ENCODE measurements at regions not wholly inside any gene's neighbourhood (a gene's known extent, or its start where the extent isn't known, plus 50 kb on each side); places are given as distances from the start of the nearest gene placed in this dataset.
"Not testable (repeated sequence)": the region's sequence is repeated elsewhere in the genome, so short reads cannot be mapped to it uniquely, and the experiment has no call there.

DNA sequence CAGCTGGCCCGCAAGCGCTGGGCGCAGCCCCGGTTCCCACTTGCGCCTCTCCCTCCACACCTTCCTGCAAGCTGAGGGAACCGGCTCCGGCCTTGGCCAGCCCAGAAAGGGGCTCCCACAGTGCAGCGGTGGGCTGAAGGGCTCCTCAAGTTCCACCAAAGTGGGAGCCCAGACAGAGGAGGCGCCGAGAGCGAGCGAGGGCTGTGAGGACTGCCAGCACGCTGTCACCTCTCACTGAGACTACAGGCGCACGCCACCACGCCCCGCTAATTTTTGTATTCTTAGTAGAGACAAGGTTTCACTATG is 103.3 kb upstream of the KMT2C start:
- DNase-seq, result not testable (repeated sequence)

DNA sequence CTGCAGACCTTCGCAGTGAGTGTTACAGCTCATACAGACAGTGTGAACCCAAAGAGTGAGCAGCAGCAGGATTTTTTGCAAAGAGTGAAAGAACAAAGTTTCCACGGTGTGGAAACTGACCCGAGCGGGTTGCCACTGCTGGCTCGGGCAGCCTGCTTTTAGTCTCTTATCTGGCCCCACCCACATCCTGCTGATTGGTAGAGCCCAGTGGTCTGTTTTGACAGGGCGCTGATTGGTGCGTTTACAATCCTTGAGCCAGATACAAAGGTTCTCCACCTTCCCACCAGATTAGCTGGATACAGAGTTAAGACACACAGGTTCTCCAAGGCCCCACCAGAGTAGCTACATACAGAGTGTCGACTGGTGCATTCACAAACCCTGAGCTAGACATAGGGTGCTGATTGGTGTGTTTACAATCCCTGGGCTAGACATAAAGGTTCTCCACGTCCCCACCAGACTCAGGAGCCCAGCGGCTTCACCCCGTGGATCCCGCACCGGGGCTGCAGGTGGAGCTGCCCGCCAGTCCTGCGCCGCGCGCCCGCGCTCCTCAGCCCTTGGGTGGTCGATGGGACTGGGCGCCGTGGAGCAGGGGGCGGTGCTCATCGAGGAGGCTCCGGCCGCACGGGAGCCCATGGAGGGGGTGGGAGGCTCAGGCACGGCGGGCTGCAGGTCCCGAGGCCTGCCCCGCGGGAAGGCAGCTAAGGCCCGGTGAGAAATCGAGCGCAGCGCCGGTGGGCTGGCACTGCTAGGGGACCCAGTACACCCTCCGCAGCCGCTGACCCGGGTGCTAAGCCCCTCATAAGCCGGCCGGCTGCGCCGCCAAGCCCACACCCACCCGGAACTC is 102.8 kb upstream of the KMT2C start:
- DNase-seq, result not testable (repeated sequence)

DNA sequence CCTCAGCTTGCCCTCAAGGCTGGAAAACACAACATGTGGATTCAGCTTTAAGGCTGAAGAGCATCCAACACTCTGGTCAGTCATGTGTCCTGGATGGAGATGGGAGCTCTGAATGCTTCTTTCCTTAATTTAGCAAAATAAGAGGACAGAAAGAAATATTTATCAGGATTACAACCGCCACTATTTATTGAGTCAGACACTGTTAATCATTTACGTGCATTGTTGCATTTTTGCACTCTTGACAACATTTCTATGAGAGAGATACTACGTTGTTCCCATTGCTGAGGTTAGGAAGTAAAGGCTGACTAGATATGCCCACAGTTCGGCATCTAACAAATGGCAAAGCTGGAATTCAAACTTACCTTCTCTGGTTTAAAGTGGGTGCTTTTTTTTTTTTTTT is 101.8 kb upstream of the KMT2C start:
- DNase-seq, result no peak

DNA sequence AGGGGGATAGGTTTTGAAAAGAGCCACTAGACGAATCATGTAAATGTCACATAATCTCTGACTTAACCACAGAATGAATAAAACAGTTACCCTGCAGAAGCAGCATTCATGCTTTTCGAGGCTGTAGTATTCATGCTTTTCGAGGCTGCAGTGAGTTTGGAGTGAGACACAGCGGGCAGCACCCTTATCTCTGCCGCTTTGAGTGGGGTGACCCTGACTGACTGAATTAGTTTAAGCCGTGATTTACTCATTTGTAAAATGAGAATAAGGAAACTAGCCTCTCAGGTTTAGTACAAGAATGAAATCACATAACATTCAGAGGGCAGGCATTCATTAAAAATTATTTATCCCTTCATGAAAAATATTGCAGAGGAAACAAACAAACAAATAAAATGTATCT is 92.8 kb upstream of the KMT2C start:
- no peak for DNase-seq

DNA sequence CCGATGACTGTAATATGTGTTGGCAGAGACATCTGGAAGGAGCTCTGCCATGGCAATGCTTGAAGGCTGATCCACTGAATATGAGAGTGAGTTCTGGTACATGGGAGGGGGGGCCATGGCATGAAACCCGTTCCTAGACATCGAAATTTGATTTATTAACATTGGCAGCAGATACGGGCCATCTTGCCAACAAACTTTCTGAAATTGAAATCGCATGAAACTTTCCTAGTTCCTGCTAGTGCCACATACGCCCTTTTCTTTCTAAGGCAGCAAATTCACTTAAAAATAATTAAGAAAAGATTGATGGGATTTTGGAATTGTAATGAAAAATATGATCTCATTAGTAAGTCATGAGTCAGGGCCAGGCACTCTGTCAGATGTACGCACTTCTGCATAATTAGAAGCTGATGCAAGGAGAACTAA is 91.8 kb upstream of the KMT2C start:
- DNase-seq, result no peak

DNA sequence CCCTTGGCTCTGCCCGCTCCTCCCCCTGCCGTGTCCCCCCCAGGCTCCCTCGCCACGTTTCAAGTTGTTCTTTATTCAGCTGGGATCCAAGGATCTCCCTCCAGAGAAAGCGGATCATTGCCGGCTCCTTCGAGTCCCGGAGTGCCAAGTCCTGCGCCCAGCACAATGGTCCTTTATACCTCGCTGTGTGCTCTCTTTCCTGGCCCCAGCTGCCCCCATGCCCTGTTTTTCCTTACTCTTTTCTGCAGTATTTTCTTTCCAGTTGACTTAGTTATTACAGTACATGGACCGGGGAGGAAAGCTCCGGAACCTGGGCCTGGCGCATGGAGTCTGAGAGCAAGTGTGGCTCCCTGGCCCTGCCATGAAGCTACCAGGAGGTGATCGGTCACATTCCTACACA is 88.1 kb upstream of the KMT2C start:
- no peak for DNase-seq

DNA sequence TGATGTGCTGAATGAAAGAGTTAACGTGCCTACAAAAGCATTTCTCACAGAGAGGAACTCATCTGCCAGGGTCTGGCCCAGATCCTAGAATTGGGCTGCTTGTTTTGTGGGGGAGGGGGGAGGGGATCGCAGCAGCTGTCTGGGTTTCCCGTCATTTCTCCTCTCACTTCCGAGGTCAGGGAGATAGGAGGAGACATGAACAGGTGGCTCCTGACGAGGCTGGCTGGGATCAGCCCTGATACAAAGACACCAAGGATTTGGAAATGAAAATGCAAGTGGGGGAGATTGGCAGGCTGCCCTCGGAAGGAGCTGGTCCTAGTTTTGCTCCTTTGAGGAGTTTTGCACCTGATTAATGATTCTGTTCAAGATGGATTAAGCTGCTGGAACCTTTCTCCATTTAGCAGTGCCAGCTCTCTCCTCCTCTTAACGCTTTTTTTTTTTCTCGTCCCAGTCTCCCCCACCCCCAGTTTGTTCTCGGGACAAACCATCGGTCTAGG is 86.8 kb upstream of the KMT2C start:
- DNase-seq, result no peak

DNA sequence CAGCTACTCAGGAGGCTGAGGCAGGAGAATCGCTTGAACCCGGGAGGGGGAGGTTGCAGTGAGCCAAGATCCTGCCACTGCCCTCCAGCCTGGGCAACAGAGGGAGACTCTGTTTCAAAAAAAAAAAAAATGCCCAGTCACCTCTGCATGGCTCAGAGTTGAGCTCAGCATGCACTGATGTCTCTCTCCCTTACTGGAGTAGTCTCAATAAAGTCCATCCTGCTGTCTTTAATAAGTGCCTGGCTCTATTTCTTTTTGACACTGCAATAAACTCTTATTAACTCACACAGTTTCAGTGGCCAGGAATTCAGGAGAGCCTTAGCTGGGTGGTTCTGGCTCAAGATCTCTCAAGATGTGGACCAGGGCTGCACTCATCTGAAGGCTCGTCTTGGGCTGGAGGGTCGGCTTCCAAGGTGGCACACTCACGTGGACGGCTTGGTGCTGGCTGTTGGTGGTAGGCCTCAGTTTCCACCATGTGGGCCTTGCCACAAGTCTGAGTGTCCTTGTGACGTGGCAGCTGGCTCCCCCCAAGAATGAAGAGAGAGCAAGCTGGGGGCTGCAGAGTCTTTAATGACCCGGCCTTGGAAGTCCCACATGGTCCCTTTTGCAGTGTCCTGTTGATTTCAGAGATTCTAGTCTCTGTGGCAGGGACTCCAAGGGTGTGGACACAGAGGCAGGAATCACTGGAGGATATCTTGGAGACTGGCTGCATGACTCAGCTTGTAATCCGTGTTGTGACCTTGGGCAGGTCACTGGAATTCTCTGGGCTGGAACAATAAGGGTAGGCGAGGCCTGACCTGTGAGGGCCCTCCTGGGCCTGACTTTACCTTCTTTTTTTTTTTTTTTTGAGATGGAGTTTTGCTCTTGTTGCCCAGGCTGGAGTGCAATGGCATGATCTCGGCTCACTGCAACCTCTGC is 85.9 kb upstream of the KMT2C start:
- DNase-seq, result no peak

DNA sequence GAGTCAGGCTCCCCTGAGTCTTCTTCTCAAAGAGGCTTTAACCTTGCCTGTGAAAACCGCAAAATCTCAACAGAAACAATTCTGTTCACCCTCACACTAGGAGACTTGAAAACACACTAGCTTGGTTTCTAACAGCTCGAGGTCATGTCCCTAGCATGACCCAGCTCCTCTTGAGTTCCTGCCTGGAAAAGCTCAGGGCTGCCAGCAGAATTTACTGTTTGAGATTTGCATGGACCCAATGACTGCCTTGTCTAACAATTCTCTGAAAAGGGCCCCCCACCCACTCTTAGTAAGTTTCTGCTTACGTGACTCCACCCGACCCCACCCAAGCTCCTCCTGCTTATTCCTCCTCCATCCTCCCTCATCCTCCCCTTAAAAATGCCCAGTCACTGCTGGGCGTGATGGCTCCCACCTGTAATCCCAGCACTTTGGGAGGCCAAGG is 85.1 kb upstream of the KMT2C start:
- no peak for DNase-seq

DNA sequence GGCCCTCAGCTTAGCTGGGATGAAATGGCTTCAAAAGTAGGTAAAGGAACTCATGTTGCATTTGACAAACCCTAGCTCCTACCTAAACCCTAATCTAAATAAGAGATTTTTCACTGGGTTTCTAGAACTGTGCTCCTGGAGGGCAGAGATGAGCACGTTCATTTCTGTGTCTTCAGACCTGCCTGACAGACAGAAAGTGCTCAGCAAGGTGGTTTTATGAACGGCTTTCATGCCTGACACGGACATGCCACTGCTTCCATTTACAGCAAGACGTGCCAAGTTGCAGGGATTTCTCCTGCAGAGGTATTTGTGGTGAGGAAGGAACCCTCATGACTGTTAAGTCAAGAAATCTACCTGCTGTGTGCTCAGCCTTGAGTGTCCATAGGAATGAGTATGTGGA is 83.5 kb upstream of the KMT2C start:
- no peak for DNase-seq

DNA sequence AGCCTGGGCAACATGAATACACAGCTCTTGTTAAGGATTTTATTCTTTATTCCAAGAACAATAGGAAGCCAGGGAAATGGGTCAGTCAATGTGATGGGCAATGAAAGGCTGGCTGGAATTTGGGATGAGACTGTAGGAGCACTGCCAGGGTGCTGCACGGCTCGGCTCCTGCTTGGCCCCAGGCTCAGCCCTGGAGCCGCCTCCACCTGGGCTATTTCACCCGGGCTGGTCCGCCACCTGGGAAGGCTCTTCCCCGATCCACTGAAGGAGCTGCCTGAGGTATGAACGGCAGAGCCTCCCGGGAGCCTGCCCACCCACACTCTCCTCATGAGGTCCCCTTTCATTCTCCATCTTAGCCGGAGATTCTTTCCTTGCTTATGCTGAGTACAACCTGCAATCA is 80.4 kb upstream of the KMT2C start:
- DNase-seq, result no peak

DNA sequence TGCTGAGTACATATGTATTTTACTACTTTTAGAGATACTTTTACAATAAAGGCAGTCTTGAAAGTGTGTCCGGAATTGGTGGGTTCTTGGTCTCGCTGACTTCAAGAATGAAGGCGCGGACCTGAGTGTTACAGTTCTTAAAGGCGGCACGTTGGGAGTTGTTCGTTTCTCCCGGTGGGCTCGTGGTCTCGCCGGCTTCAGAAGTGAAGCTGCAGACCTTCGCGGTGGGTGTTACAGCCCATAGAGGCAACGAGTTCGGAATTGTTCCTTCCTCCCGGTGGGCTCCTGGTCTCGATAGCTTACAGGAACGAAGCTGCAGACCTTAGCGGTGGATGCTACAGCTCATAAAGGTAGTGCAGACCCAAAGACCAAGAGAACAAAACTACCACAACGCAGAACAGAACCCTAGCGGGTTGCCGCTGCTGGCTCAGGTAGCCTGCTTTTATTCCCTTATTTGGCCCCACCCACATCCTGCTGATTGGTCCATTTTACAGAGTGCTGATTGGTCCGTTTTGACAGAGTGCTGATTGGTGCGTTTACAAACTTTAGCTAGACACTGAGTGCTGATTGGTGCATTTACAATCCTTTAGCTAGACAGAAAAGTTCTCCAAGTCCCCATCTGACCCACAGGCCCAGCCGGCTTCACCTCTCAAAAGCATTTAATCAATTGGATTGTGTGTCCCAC is 79.6 kb upstream of the KMT2C start:
- not testable (repeated sequence) for DNase-seq

DNA sequence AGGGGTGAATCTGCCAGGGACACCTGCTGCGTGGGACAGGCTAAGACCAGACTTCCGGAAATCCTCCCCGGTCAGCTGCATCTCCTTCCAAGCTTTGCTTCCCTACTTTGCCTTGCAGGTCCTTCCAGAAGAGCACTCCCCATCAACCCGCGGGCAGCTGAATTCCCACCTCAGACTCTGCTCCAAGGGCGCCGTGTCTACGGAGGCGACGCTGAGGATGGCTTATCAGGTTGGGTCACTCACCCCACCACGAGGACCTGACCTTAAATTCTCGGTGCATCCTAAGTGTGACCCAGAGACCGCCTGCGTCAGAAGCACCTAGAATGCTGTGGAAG is 78.9 kb upstream of the KMT2C start:
- DNase-seq, result no peak

DNA sequence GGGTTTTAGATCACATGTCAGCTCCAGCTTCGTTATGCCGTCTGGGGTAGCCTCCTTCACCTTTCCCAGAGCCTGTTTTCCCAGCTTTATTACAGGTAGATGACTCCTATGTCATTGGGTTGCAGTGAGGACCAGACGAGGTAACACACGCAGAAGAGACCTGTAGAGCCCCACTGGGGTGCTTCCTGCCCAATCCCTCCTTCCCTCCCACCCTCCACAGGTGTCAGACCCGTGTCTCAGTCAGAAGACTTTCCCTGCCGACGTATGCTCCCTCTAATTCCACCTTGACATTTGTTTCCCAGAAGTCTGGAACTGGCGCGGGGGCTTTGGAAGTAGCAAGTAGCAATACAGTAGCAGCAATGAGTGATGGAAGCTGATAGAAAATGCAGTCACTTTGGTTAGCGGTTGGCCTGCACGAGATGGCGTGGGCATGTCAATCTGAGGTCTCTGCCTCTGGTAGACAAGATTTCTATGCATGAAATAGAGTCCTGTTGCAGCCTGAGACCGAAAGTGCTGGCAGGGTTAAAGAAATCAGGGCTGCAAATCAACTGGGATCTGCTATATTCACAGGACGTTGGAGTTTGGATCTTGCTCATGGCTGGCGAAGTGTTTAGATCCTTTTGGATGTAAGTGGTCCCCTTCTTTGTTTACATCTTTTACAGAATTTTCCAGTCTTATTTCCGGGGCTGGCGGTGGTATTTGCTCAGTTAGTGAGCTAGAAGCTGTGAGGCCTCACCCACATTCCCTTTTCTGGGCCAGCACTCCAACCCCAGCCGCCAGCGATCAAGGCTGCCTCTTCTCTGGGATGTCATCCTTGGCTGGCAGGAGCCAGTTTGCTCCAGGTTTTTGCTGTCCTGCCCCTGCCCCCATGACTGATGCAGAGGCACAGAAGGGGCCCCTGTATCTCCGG is 78.3 kb upstream of the KMT2C start:
- no peak for DNase-seq

DNA sequence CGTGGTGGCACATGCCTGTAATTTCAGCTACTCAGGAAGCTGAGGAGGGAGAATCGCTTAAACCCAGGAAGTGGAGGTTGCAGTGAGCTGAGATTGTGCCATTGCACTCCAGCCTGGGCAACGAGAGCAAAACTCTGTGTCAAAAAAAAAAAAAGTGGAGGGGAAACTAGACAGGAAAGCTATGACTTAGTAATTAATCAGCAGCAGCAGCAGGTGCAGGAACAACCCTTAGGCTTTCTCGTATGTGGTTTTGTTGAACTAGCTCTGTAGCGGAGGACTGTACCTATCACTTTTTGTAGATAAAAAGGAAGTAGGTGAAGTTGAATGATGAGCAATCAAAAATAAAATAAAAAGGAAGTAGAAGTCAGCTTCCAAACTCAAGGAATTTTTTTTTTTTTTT is 76.9 kb upstream of the KMT2C start:
- no peak for DNase-seq

DNA sequence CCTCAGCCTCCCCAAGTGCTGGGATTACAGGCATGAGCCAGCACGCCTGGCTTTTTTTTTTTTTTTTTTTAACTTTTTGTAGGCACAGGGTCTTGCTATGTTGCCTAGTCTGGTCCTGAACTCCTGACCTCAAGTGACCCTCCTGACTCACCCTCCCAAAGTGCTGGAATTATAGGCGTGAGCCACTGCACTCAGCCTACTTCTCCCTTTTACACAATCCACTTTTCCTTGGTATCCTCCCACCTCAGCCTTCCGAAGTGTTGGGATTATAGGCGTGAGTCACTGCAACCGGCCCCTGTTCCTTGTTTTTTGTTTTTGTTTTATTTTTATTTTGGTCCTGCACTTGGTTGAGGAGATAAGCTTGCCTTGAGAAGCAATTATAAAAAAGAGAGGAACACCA is 75.9 kb upstream of the KMT2C start:
- DNase-seq, result no peak

DNA sequence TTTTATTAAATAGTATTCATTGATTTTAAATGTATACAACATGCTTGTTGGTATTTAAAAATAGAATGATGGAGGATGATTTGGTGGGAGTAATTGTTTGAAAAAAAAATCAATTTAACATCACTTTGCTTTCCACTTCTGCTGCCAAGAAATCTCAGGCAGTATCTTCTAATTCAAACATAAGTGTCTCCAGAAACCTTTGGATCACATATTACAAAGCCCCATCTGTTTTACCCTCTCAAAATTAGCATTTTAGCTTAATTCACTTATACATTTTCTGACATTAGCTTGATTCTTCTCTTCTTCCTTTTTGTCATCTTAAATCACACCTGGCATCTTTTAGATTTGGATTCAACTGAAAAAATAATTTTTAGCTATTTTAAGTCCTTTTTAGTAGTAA is 72.9 kb upstream of the KMT2C start:
- no peak for DNase-seq

DNA sequence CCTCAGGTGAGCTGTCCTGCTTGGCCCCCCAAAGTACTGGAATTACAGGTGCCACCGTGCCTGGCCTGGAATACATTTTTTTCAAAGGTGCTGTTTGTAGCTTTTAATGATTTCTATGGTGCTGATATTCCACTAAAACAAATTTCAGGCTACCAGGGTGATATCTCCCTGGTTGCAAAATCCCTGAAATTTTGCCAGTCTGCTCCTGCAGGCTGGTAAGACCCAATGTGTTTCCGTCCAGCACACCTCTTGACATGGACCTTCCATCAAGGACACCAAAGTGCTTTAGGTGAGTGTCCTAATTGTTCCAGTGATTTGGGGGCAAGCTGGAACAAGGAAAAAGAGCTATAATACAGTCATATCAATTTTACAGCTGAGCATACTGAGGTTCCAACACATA is 69.8 kb upstream of the KMT2C start:
- DNase-seq, result no peak

DNA sequence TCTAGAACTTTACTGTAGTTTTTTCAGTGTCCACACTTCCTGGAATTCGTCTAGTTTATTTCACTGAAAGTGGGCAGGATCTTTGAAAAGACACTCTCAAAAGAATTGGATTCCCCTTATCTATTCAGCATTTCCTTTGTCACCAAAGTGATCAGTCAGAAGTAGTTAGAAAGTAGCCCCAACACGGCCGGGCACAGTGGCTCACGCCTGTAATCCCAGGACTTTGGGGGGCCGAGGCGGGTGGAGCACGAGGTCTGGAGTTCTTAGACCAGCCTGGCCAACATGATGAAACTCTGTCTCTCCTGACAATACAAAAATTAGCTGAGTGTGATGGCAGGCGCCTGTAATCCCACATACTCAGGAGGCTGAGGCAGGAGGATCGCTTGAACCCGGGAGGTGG is 69.0 kb upstream of the KMT2C start:
- no peak for DNase-seq

DNA sequence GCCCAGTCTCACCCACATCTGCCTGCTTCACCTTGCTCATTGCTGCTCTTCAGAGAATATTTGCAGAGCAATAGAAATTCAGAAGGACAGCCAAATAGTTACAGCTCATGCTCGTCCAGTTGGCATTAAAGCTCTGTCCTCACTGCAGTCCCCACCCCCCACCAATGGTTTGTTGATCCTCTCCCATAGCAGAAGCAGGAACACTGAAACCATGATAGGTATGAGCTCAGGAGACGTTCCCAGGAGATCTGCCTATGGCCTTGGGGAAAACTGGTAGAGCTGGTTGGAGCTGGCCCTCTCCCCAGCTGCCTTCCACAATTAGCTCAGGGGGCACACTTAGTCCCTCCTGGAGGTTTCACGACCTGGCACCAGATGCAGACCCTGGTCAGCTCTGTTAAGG is 68.6 kb upstream of the KMT2C start:
- DNase-seq, result no peak

DNA sequence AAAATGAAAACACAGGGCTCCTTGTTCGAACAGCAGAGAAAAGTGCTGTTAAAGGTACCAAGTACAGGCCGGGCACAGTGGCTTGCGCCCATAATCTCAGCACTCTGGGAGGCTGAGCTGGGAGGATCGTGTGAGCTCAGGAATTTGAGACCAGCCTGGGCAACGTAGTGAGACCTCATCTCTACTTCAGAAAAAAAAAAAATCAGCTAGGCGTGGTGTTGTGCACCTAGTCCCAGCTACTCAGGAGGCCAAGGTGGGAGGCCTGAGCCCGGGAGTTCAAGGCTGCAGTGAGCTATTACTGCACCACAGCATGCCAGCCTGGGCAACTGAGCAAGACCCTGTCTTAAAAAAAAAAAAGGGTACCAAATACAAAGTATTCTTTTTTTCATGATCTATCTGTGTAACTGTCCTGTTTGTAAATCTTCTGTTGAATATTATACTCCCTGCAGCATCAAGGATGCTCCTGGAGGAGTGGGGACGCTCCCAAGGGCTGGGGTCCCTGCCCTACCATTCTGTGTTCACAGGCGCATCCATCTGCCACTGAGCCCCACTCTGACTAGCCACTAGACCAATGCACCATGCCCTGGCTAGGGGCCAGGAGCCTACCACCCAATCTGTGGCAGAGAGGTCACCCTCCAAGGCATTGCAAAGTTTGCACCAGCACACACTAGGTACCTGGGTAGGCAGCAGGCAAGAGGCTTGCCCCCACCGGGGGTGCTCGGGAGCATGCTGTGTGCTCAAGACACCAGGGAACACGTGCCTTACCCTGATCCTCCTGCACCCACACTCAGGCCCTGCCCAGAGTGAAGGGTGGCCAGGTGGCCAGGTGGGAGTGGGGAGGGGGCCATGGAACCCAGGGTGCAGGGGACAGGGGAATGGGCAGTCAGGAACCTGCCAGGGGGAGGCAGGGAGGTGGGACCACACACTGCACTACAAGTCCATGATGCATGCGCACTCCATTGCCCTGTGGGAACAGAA is 67.3 kb upstream of the KMT2C start:
- DNase-seq, result no peak

Measured in OCI-M1 (cell line).